PC-9 (cell line): ENCODE measurements at regions not wholly inside any gene's neighbourhood (a gene's known extent, or its start where the extent isn't known, plus 50 kb on each side); places are given as distances from the start of the nearest gene placed in this dataset.

Experiments used
- CTCF ChIP-seq: fragments of 200-600 bp; sonication (generic); conservative IDR thresholded peaks from 2 replicates; pipeline ENCODE4 v1.6.1; 2017; ENCODE audit warnings: mixed run types, antibody characterized with exemption, mild to moderate bottlenecking, moderate library complexity
- EZH2 ChIP-seq: fragments of 200-600 bp; sonication (generic); IDR thresholded peaks from 2 replicates; pipeline ENCODE4 v1.8.0; 2017; ENCODE audit warnings: antibody characterized with exemption, low read depth

- TF ChIP-seq CTCF (no peak), EZH2 (no peak)
Observed at GRCh38 chrX:95996294-95996693, 688.3 kb upstream of the DIAPH2 start.
